Neural progenitor cell (in vitro differentiated cells): ENCODE measurements at regions not wholly inside any gene's neighbourhood (a gene's known extent, or its start where the extent isn't known, plus 50 kb on each side); places are given as distances from the start of the nearest gene placed in this dataset.

Experiments used
- DNase-seq: peaks from one replicate; pipeline ENCODE4 v3.0.0-alpha.2; 2016; ENCODE audit warnings: low spot score
- H2AFZ ChIP-seq: fragments of 200-600 bp; sonication (generic); replicated peaks from 2 replicates; pipeline ENCODE4 v1.6.1; 2016; ENCODE audit warnings: antibody characterized with exemption
- H3F3A ChIP-seq: fragments of 200-600 bp; sonication (generic); 2 replicates; pipeline ENCODE4 v1.6.1; 2016; ENCODE audit warnings: antibody characterized with exemption, low read depth
- H3K27ac ChIP-seq: fragments of 200-600 bp; sonication (generic); 2 replicates; pipeline ENCODE4 v1.5.1; 2016; ENCODE audit warnings: mild to moderate bottlenecking
- H3K27me3 ChIP-seq: fragments of 200-600 bp; sonication (generic); 2 replicates; pipeline ENCODE4 v1.6.1; 2016; ENCODE audit warnings: mild to moderate bottlenecking, moderate library complexity
- H3K36me3 ChIP-seq: fragments of 200-600 bp; sonication (generic); 2 replicates; pipeline ENCODE4 v1.5.1; 2016
- H3K4me1 ChIP-seq: fragments of 200-600 bp; sonication (generic); 2 replicates; pipeline ENCODE4 v1.6.1; 2016; ENCODE audit warnings: mixed run types
- H3K4me2 ChIP-seq: fragments of 200-600 bp; sonication (generic); 2 replicates; pipeline ENCODE4 v1.6.1; 2016
- H3K4me3 ChIP-seq: fragments of 200-600 bp; sonication (generic); 2 replicates; pipeline ENCODE4 v1.5.1; 2016
- H3K79me2 ChIP-seq: fragments of 200-600 bp; sonication (generic); 2 replicates; pipeline ENCODE4 v1.6.1; 2016; ENCODE audit warnings: low read depth
- H3K9ac ChIP-seq: fragments of 200-600 bp; sonication (generic); 2 replicates; pipeline ENCODE4 v1.6.1; 2016
- H3K9me3 ChIP-seq: fragments of 200-600 bp; sonication (generic); 2 replicates; pipeline ENCODE4 v1.5.1; 2016; ENCODE audit warnings: low read depth
- H4K20me1 ChIP-seq: fragments of 200-600 bp; sonication (generic); 2 replicates; pipeline ENCODE4 v1.6.1; 2016; ENCODE audit warnings: low read depth
- H3K27ac Mint-ChIP-seq: 3 replicates; pipeline ENCODE4 v1.8.0; 2021; ENCODE audit warnings: mixed read lengths
- H3K27me3 Mint-ChIP-seq: 2 replicates; pipeline ENCODE4 v1.8.0; 2022; ENCODE audit warnings: low read depth, mild to moderate bottlenecking, inconsistent platforms, moderate library complexity, mixed read lengths; ENCODE audit not compliant: insufficient read depth
- H3K36me3 Mint-ChIP-seq: 3 replicates; pipeline ENCODE4 v1.8.0; 2021; ENCODE audit warnings: mixed read lengths
- H3K4me1 Mint-ChIP-seq: 3 replicates; pipeline ENCODE4 v1.8.0; 2021; ENCODE audit warnings: mixed read lengths
- H3K4me3 Mint-ChIP-seq: 3 replicates; pipeline ENCODE4 v1.8.0; 2021; ENCODE audit warnings: mild to moderate bottlenecking, moderate library complexity, mixed read lengths
- H3K9me3 Mint-ChIP-seq: 3 replicates; pipeline ENCODE4 v1.8.0; 2020; ENCODE audit warnings: mixed read lengths
- CTCF ChIP-seq: fragments of 200-600 bp; sonication (generic); IDR thresholded peaks from 2 replicates; pipeline ENCODE4 v1.5.1; 2017; ENCODE audit warnings: antibody characterized with exemption, mild to moderate bottlenecking
- EZH2 ChIP-seq: fragments of 200-600 bp; sonication (generic); IDR thresholded peaks from 2 replicates; pipeline ENCODE4 v1.6.1; 2017; ENCODE audit warnings: antibody characterized with exemption, mild to moderate bottlenecking, moderate library complexity
- EZH2phosphoT487 ChIP-seq: fragments of 200-600 bp; sonication (generic); IDR thresholded peaks from 2 replicates; pipeline ENCODE4 v1.6.1; 2017; ENCODE audit warnings: antibody characterized with exemption

- Mint-ChIP-seq H3K4me1 (no peaks in the 10 kb centered on the region), H3K36me3 (no peaks in the 10 kb centered on the region), H3K9me3 (no peaks in the 10 kb centered on the region), H3K27me3 (no peaks in the 10 kb centered on the region), H3K4me3 (no peak overlapping the region), H3K27ac (no peak overlapping the region)
- Histone ChIP-seq H3F3A (no peaks in the 10 kb centered on the region), H3K27me3 (no peaks in the 10 kb centered on the region), H3K4me2 (no peak overlapping the region), H3K79me2 (no peaks in the 10 kb centered on the region), H3K36me3 (no peaks in the 10 kb centered on the region), H3K4me1 (no peaks in the 10 kb centered on the region), H4K20me1 (no peaks in the 10 kb centered on the region), H3K9ac (no peak overlapping the region), H3K27ac (no peak overlapping the region), H2AFZ (no peak overlapping the region), H3K9me3 (no peaks in the 10 kb centered on the region), H3K4me3 (no peak overlapping the region)
- DNase-seq, result no peak
- no peak for TF ChIP-seq CTCF
- TF ChIP-seq EZH2, result no peak
- no peak for TF ChIP-seq EZH2phosphoT487
These were observed 115.7 kb upstream of the PPP2R3A start for GRCh38 chr3:135849827-135850226.

GRCh38 chr3:135851201-135852081, 114.1 kb upstream of the PPP2R3A start:
- no peak overlapping the region for H3K27ac ChIP-seq
- no peaks in the 10 kb centered on the region for H3K9me3 ChIP-seq
- no peaks in the 10 kb centered on the region for H3K4me1 Mint-ChIP-seq
- DNase-seq, result no peak
- no peaks in the 10 kb centered on the region for H3K9me3 Mint-ChIP-seq
- H3K79me2 ChIP-seq, result no peaks in the 10 kb centered on the region
- H3K36me3 ChIP-seq, result no peaks in the 10 kb centered on the region
- H3K27me3 ChIP-seq, result no peaks in the 10 kb centered on the region
- H4K20me1 ChIP-seq, result no peaks in the 10 kb centered on the region
- no peak overlapping the region for H2AFZ ChIP-seq
- no peaks in the 10 kb centered on the region for H3K36me3 Mint-ChIP-seq
- no peak overlapping the region for H3K9ac ChIP-seq
- H3K4me3 Mint-ChIP-seq, result no peak overlapping the region
- H3K4me2 ChIP-seq, result no peak overlapping the region
- H3K4me1 ChIP-seq, result no peaks in the 10 kb centered on the region
- H3F3A ChIP-seq, result no peaks in the 10 kb centered on the region
- no peak overlapping the region for H3K4me3 ChIP-seq
- no peak overlapping the region for H3K27ac Mint-ChIP-seq
- H3K27me3 Mint-ChIP-seq, result no peaks in the 10 kb centered on the region
- TF ChIP-seq EZH2phosphoT487 (no peak), EZH2 (no peak), CTCF (no peak)

DNA sequence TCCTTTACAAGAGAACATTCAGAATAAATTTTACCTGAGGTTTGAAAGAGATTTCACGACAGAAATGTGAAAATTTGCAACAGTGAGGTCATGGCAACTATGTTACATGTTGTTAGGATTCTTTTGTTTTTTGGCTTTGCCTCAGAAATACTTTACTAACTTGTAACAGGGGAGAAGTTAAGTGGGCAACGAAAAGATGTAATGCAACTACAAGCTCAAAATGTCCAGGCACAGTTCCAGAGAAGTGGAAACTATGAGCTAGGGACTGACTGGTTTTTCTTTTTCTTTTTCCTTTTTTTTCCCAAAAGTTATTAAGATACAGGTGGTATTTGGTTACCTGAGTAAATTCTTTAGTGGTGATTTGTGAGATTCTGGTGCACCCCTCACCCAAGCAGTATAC, 111.5 kb upstream of the PPP2R3A start:
- H3K27ac Mint-ChIP-seq, result no peak overlapping the region
- no peaks in the 10 kb centered on the region for H3K79me2 ChIP-seq
- H3K27me3 Mint-ChIP-seq, result no peaks in the 10 kb centered on the region
- H3K4me3 ChIP-seq, result no peak overlapping the region
- H3K9me3 ChIP-seq, result no peaks in the 10 kb centered on the region
- no peaks in the 10 kb centered on the region for H3K4me1 ChIP-seq
- no peaks in the 10 kb centered on the region for H3K4me1 Mint-ChIP-seq
- H3K27me3 ChIP-seq, result no peaks in the 10 kb centered on the region
- no peaks in the 10 kb centered on the region for H3F3A ChIP-seq
- no peaks in the 10 kb centered on the region for H3K36me3 ChIP-seq
- H2AFZ ChIP-seq, result no peak overlapping the region
- TF ChIP-seq EZH2phosphoT487 (no peak), EZH2 (no peak), CTCF (no peak)
- DNase-seq, result no peak
- H3K27ac ChIP-seq, result no peak overlapping the region
- no peak overlapping the region for H3K4me2 ChIP-seq
- H3K9me3 Mint-ChIP-seq, result no peaks in the 10 kb centered on the region
- no peaks in the 10 kb centered on the region for H3K36me3 Mint-ChIP-seq
- no peak overlapping the region for H3K9ac ChIP-seq
- no peaks in the 10 kb centered on the region for H4K20me1 ChIP-seq
- no peak overlapping the region for H3K4me3 Mint-ChIP-seq
